Left ventricle myocardium inferior (tissue), 1 donor: ENCODE measurements at regions not wholly inside any gene's neighbourhood (a gene's known extent, or its start where the extent isn't known, plus 50 kb on each side); places are given as distances from the start of the nearest gene placed in this dataset.

Source experiments
- DNase-seq: peaks from one replicate; pipeline ENCODE4 v3.0.0-alpha.2; 2020
- H3K27ac ChIP-seq: fragments of 200-600 bp; replicated peaks from 2 replicates; pipeline ENCODE4 v1.8.0; 2021
- H3K27me3 ChIP-seq: fragments of 200-600 bp; 2 replicates; pipeline ENCODE4 v1.8.0; 2021; ENCODE audit warnings: low read depth
- H3K36me3 ChIP-seq: fragments of 200-600 bp; 2 replicates; pipeline ENCODE4 v1.8.0; 2021
- H3K4me1 ChIP-seq: fragments of 200-600 bp; 2 replicates; pipeline ENCODE4 v1.8.0; 2021
- H3K4me3 ChIP-seq: fragments of 200-600 bp; 2 replicates; pipeline ENCODE4 v1.8.0; 2021; ENCODE audit warnings: mild to moderate bottlenecking, moderate library complexity
- H3K9me3 ChIP-seq: fragments of 200-600 bp; replicated peaks from 2 replicates; pipeline ENCODE4 v1.8.0; 2021
- CTCF ChIP-seq: fragments of 200-600 bp; IDR thresholded peaks from 2 replicates; pipeline ENCODE4 v1.8.0; 2021; ENCODE audit warnings: antibody characterized with exemption, mild to moderate bottlenecking, borderline replicate concordance
- intact Hi-C: fragments of 100-400 bp; cut with micrococcal nuclease; formaldehyde crosslinking; loops from one replicate; pipeline ENCODE4 v1.11.0; 2022
- donor health status: DM: no; HTN: yes; CAD: no; lungs with severe emphysema.

GRCh38 chr5:68415177-68416085, 199.9 kb downstream of the PIK3R1 start:
- intact Hi-C loops, result no loop called here
- Histone ChIP-seq H3K27me3 (no peaks in the 10 kb centered on the region), H3K4me1 (peaks cover 35% of the 10 kb centered on the region), H3K36me3 (no peaks in the 10 kb centered on the region), H3K27ac (no peak overlapping the region), H3K4me3 (no peak overlapping the region), H3K9me3 (no peaks in the 10 kb centered on the region)
- no peak for TF ChIP-seq CTCF
- no peak for DNase-seq

GRCh38 chr5:68416714-68417113, 201.2 kb downstream of the PIK3R1 start:
- no peaks in the 10 kb centered on the region for H3K36me3 ChIP-seq
- DNase-seq, result no peak
- intact Hi-C loops, result no loop called here
- no peaks in the 10 kb centered on the region for H3K9me3 ChIP-seq
- no peak overlapping the region for H3K4me3 ChIP-seq
- no peak for TF ChIP-seq CTCF
- H3K27ac ChIP-seq, result no peak overlapping the region
- H3K27me3 ChIP-seq, result no peaks in the 10 kb centered on the region
- H3K4me1 ChIP-seq, result peaks cover 43% of the 10 kb centered on the region

- H3K36me3 ChIP-seq, result no peaks in the 10 kb centered on the region
- H3K27me3 ChIP-seq, result no peaks in the 10 kb centered on the region
- no peak overlapping the region for H3K27ac ChIP-seq
- no peaks in the 10 kb centered on the region for H3K9me3 ChIP-seq
- no peak for TF ChIP-seq CTCF
- no peak overlapping the region for H3K4me3 ChIP-seq
- peaks cover 43% of the 10 kb centered on the region for H3K4me1 ChIP-seq
- intact Hi-C loops, result no loop called here
- no peak for DNase-seq
Measured at GRCh38 chr5:68418201-68418600, 202.6 kb downstream of the PIK3R1 start.

GRCh38 chr5:68418680-68419079, 203.1 kb downstream of the PIK3R1 start:
- no peak for TF ChIP-seq CTCF
- H3K9me3 ChIP-seq, result no peaks in the 10 kb centered on the region
- H3K27me3 ChIP-seq, result no peaks in the 10 kb centered on the region
- DNase-seq, result no peak
- H3K36me3 ChIP-seq, result no peaks in the 10 kb centered on the region
- no peak overlapping the region for H3K27ac ChIP-seq
- intact Hi-C loops, result no loop called here
- H3K4me1 ChIP-seq, result peaks cover 43% of the 10 kb centered on the region
- no peak overlapping the region for H3K4me3 ChIP-seq

- H3K27me3 ChIP-seq, result no peaks in the 10 kb centered on the region
- no peak for TF ChIP-seq CTCF
- intact Hi-C loops, result no loop called here
- H3K36me3 ChIP-seq, result no peaks in the 10 kb centered on the region
- peaks cover 43% of the 10 kb centered on the region for H3K4me1 ChIP-seq
- no peak overlapping the region for H3K4me3 ChIP-seq
- DNase-seq, result no peak
- H3K9me3 ChIP-seq, result no peaks in the 10 kb centered on the region
- no peak overlapping the region for H3K27ac ChIP-seq
Measured at GRCh38 chr5:68419081-68419636, 203.6 kb downstream of the PIK3R1 start.
